H9 (cell line): ENCODE measurements at regions not wholly inside any gene's neighbourhood (a gene's known extent, or its start where the extent isn't known, plus 50 kb on each side); places are given as distances from the start of the nearest gene placed in this dataset.

Experiments used
- DNase-seq: peaks from one replicate; pipeline ENCODE4 v3.0.0-alpha.2; 2017
- H2AFZ ChIP-seq: one replicate; pipeline ENCODE4 v1.6.1; 2013; ENCODE audit warnings: mild to moderate bottlenecking, low read length, control low read depth, moderate library complexity
- H2AK5ac ChIP-seq: 2 replicates; pipeline ENCODE4 v1.6.1; 2013; ENCODE audit warnings: low read length, control low read depth, mixed read lengths; ENCODE audit not compliant: insufficient read length
- H2BK120ac ChIP-seq: one replicate; pipeline ENCODE4 v1.6.1; 2013; ENCODE audit warnings: low read depth, mild to moderate bottlenecking, low read length, control low read depth, inconsistent platforms; ENCODE audit not compliant: poor library complexity, severe bottlenecking
- H2BK12ac ChIP-seq: 2 replicates; pipeline ENCODE4 v1.6.1; 2013; ENCODE audit warnings: low read length, control low read depth, mixed read lengths, low read depth; ENCODE audit not compliant: insufficient read length
- H2BK15ac ChIP-seq: 2 replicates; pipeline ENCODE4 v1.6.1; 2013; ENCODE audit warnings: low read depth, low read length, control low read depth
- H2BK20ac ChIP-seq: one replicate; pipeline ENCODE4 v1.6.1; 2013; ENCODE audit warnings: low read depth, mild to moderate bottlenecking, low read length, control low read depth, inconsistent platforms; ENCODE audit not compliant: poor library complexity, severe bottlenecking
- H2BK5ac ChIP-seq: 2 replicates; pipeline ENCODE4 v1.6.1; 2013; ENCODE audit warnings: low read length, control low read depth, mixed read lengths; ENCODE audit not compliant: insufficient read length
- H3K14ac ChIP-seq: 2 replicates; pipeline ENCODE4 v1.6.1; 2013; ENCODE audit warnings: low read length, control low read depth; ENCODE audit not compliant: insufficient read depth
- H3K18ac ChIP-seq: 2 replicates; pipeline ENCODE4 v1.6.1; 2013; ENCODE audit warnings: low read depth, mild to moderate bottlenecking, mixed read lengths, low read length, control low read depth; ENCODE audit not compliant: insufficient read length
- H3K23ac ChIP-seq: 2 replicates; pipeline ENCODE4 v1.6.1; 2013; ENCODE audit warnings: low read length, control low read depth, mixed read lengths, low read depth; ENCODE audit not compliant: insufficient read length
- H3K23me2 ChIP-seq: 2 replicates; pipeline ENCODE4 v1.6.1; 2013; ENCODE audit warnings: low read depth, mild to moderate bottlenecking, mixed read lengths, low read length, control low read depth; ENCODE audit not compliant: insufficient read length, poor library complexity, severe bottlenecking
- H3K27ac ChIP-seq: 2 replicates; pipeline ENCODE4 v1.5.1; 2013; ENCODE audit warnings: low read length, control low read depth, mixed read lengths, low read depth; ENCODE audit not compliant: insufficient read length
- H3K27me3 ChIP-seq: 2 replicates; pipeline ENCODE4 v1.6.1; 2013; ENCODE audit warnings: low read length, control low read depth, inconsistent platforms; ENCODE audit not compliant: insufficient read depth
- H3K4ac ChIP-seq: 2 replicates; pipeline ENCODE4 v1.6.1; 2013; ENCODE audit warnings: low read depth, mild to moderate bottlenecking, control low read depth, inconsistent platforms, low read length, moderate library complexity
- H3K4me1 ChIP-seq: 2 replicates; pipeline ENCODE4 v1.6.1; 2013; ENCODE audit warnings: low read length, control low read depth, inconsistent platforms; ENCODE audit not compliant: insufficient read depth
- H3K4me2 ChIP-seq: 2 replicates; pipeline ENCODE4 v1.6.1; 2013; ENCODE audit warnings: low read length, control low read depth, mixed read lengths; ENCODE audit not compliant: insufficient read length, insufficient read depth
- H3K56ac ChIP-seq: 2 replicates; pipeline ENCODE4 v1.6.1; 2013; ENCODE audit warnings: low read depth, mild to moderate bottlenecking, mixed read lengths, low read length, control low read depth; ENCODE audit not compliant: insufficient read length
- H3K79me1 ChIP-seq: 2 replicates; pipeline ENCODE4 v1.6.1; 2013; ENCODE audit warnings: low read depth, mild to moderate bottlenecking, moderate library complexity, low read length, control low read depth, inconsistent platforms; ENCODE audit not compliant: insufficient read depth, poor library complexity, severe bottlenecking
- H3K79me2 ChIP-seq: 2 replicates; pipeline ENCODE4 v1.6.1; 2013; ENCODE audit warnings: low read length, control low read depth, inconsistent platforms; ENCODE audit not compliant: insufficient read depth
- H3K9ac ChIP-seq: 2 replicates; pipeline ENCODE4 v1.6.1; 2013; ENCODE audit warnings: low read length, control low read depth, mixed read lengths; ENCODE audit not compliant: insufficient read length; ENCODE audit errors: extremely low read depth
- H3K9me3 ChIP-seq: one replicate; pipeline ENCODE4 v1.6.1; 2013; ENCODE audit warnings: low read depth, low read length, inconsistent platforms; ENCODE audit not compliant: control insufficient read depth
- H3T11ph ChIP-seq: one replicate; pipeline ENCODE4 v1.6.1; 2013; ENCODE audit warnings: mild to moderate bottlenecking, low read length, control low read depth, inconsistent platforms
- H4K20me1 ChIP-seq: one replicate; pipeline ENCODE4 v1.6.1; 2013; ENCODE audit not compliant: control insufficient read depth, insufficient read length, insufficient read depth
- H4K5ac ChIP-seq: 2 replicates; pipeline ENCODE4 v1.6.1; 2013; ENCODE audit warnings: low read depth, mild to moderate bottlenecking, mixed read lengths, low read length, control low read depth; ENCODE audit not compliant: insufficient read length
- H4K8ac ChIP-seq: replicated peaks from 2 replicates; pipeline ENCODE4 v1.6.1; 2013; ENCODE audit warnings: low read length, control low read depth, mixed read lengths, low read depth; ENCODE audit not compliant: insufficient read length
- H4K91ac ChIP-seq: 2 replicates; pipeline ENCODE4 v1.6.1; 2013; ENCODE audit warnings: low read depth, mild to moderate bottlenecking, moderate library complexity, mixed read lengths, low read length, control low read depth; ENCODE audit not compliant: insufficient read length
- H3K27ac Mint-ChIP-seq, 3 experiments: 2 replicates in 2 of 3; 3 replicates in 1 of 3; pipeline ENCODE4 v1.8.0; 2020 to 2021; ENCODE audit warnings: mixed read lengths in 3 of 3, mild to moderate bottlenecking in 1 of 3, moderate library complexity in 1 of 3
- H3K27me3 Mint-ChIP-seq: 2 replicates; pipeline ENCODE4 v1.8.0; 2021; ENCODE audit warnings: low read depth, mild to moderate bottlenecking, moderate library complexity, mixed read lengths
- H3K36me3 Mint-ChIP-seq, 3 experiments: 2 replicates in 2 of 3; 3 replicates in 1 of 3; pipeline ENCODE4 v1.8.0; 2020 to 2021; ENCODE audit warnings: low read depth in 3 of 3, mixed read lengths in 3 of 3; ENCODE audit not compliant: insufficient read depth in 1 of 3
- H3K4me1 Mint-ChIP-seq, 2 experiments: 2 replicates each; pipeline ENCODE4 v1.8.0; 2020; ENCODE audit warnings: mixed read lengths in 2 of 2
- H3K4me3 Mint-ChIP-seq, 2 experiments: 2 replicates in 1 of 2; 3 replicates in 1 of 2; pipeline ENCODE4 v1.8.0; 2020 to 2021; ENCODE audit warnings: mild to moderate bottlenecking in 2 of 2, mixed read lengths in 2 of 2, moderate library complexity in 1 of 2
- H3K9me3 Mint-ChIP-seq, 2 experiments: 2 replicates in 1 of 2; 3 replicates in 1 of 2; pipeline ENCODE4 v1.8.0; 2020; ENCODE audit warnings: mild to moderate bottlenecking in 2 of 2, mixed read lengths in 2 of 2, moderate library complexity in 1 of 2
- CTCF ChIP-seq: fragments of 200-600 bp; sonication (generic); conservative IDR thresholded peaks from 3 replicates; pipeline ENCODE4 v1.8.0; 2021; ENCODE audit warnings: antibody characterized with exemption, mild to moderate bottlenecking
- WGBS: extraction: QIAGEN DNeasy Blood & Tissue Kit; methylation state at CpG from one replicate; pipeline ENCODE4 v1.1.7; 2013; ENCODE audit warnings: missing lambda C conversion rate, low lambda C conversion rate, mixed read lengths; ENCODE audit not compliant: insufficient read length; ENCODE audit errors: extremely low coverage; 5-methylcytosine and 5-hydroxymethylcytosine counted together

GRCh38 chr1:2893473-2894120 is 92.1 kb upstream of the TTC34 start:
- H3K36me3 Mint-ChIP-seq, result peaks cover 0 to 42% (median 5%) of the 10 kb centered on the region in 3 experiments; a peak in 5 of 7 replicates
- H4K20me1 ChIP-seq, result no peaks in the 10 kb centered on the region
- no peak overlapping the region for H3K23ac ChIP-seq
- no peaks in the 10 kb centered on the region; the same call in 1 of the 2 replicates for H3K27me3 Mint-ChIP-seq
- H4K5ac ChIP-seq, result no peak overlapping the region
- no peak overlapping the region for H2BK15ac ChIP-seq
- no peak overlapping the region for H3K14ac ChIP-seq
- no peaks in the 10 kb centered on the region for H3K4me1 ChIP-seq
- H4K91ac ChIP-seq, result no peak overlapping the region
- H3K79me2 ChIP-seq, result no peaks in the 10 kb centered on the region
- H2BK120ac ChIP-seq, result no peak overlapping the region
- TF ChIP-seq CTCF, result no peak
- H3K23me2 ChIP-seq, result no peaks in the 10 kb centered on the region
- no peak overlapping the region for H2BK20ac ChIP-seq
- H2BK5ac ChIP-seq, result no peak overlapping the region
- H3K27ac Mint-ChIP-seq, result no peak overlapping the region; a peak in 1 of 7 replicates
- H3K4me2 ChIP-seq, result no peak overlapping the region
- no peak for DNase-seq
- H3K27me3 ChIP-seq, result no peaks in the 10 kb centered on the region
- no CpG with 5 or more reads among the region's 20 CpGs for WGBS
- no peaks in the 10 kb centered on the region for H3K79me1 ChIP-seq
- peaks cover 22 to 75% of the 10 kb centered on the region in 2 experiments for H3K9me3 Mint-ChIP-seq
- no peak overlapping the region for H4K8ac ChIP-seq
- peaks cover 78% of the 10 kb centered on the region for H3K9me3 ChIP-seq
- no peak overlapping the region for H3K18ac ChIP-seq
- no peak overlapping the region for H2AFZ ChIP-seq
- H3K4me3 Mint-ChIP-seq, result no peak overlapping the region
- no peak overlapping the region for H3K27ac ChIP-seq
- H2BK12ac ChIP-seq, result no peak overlapping the region
- no peak overlapping the region for H3K9ac ChIP-seq
- no peak overlapping the region for H3T11ph ChIP-seq
- H3K4me1 Mint-ChIP-seq, result no peaks in the 10 kb centered on the region
- no peak overlapping the region for H2AK5ac ChIP-seq
- H3K56ac ChIP-seq, result no peak overlapping the region
- H3K4ac ChIP-seq, result no peak overlapping the region
